GM12891 (cell line): ENCODE measurements at regions not wholly inside any gene's neighbourhood (a gene's known extent, or its start where the extent isn't known, plus 50 kb on each side); places are given as distances from the start of the nearest gene placed in this dataset.
"Not testable (repeated sequence)": the region's sequence is repeated elsewhere in the genome, so short reads cannot be mapped to it uniquely, and the experiment has no call there.

ENCODE experiments used
- DNase-seq: peaks from one replicate; pipeline ENCODE4 v3.0.0; 2011; ENCODE audit warnings: low spot score; ENCODE audit not compliant: insufficient read length
- FAIRE-seq: peaks from 2 replicates; lab custom pipeline; 2011; peaks lifted over from hg19 to GRCh38; lab: Jason Lieb, UNC
- PAX5 ChIP-seq: IDR thresholded peaks from 2 replicates; pipeline ENCODE4 v1.6.1; 2011; ENCODE audit warnings: low read length, moderate library complexity, mild to moderate bottlenecking; ENCODE audit not compliant: insufficient read depth, severe bottlenecking
- POLR2A ChIP-seq: IDR thresholded peaks from 2 replicates; pipeline ENCODE4 v1.6.1; 2011; ENCODE audit warnings: low read depth, low read length, control low read depth
- POLR2AphosphoS5 ChIP-seq: IDR thresholded peaks from 2 replicates; pipeline ENCODE4 v1.6.1; 2011; ENCODE audit warnings: low read depth, low read length, control low read depth
- POU2F2 ChIP-seq: IDR thresholded peaks from 2 replicates; pipeline ENCODE4 v1.6.1; 2011; ENCODE audit warnings: low read depth, mild to moderate bottlenecking, control low read depth, low read length, moderate library complexity
- SPI1 ChIP-seq: IDR thresholded peaks from 2 replicates; pipeline ENCODE4 v1.6.1; 2011; ENCODE audit warnings: low read depth, low read length, control low read depth
- TAF1 ChIP-seq: IDR thresholded peaks from 2 replicates; pipeline ENCODE4 v1.6.1; 2011; ENCODE audit warnings: low read depth, low read length, control low read depth

- no peak for DNase-seq
- FAIRE-seq = no peak
- TF ChIP-seq TAF1 = no peak
- no peak for TF ChIP-seq PAX5
- no peak for TF ChIP-seq POLR2AphosphoS5
- no peak for TF ChIP-seq SPI1
- no peak for TF ChIP-seq POLR2A
- no peak for TF ChIP-seq POU2F2
Observed at GRCh38 chr2:239734436-239735005, 290.6 kb downstream of the NDUFA10 start.

GRCh38 chr2:239732666-239733010, 292.5 kb downstream of the NDUFA10 start:
- DNase-seq = no peak
- TF ChIP-seq POU2F2 (no peak), POLR2A (no peak), PAX5 (no peak), POLR2AphosphoS5 (no peak), TAF1 (no peak), SPI1 (no peak)
- FAIRE-seq = no peak

- TF ChIP-seq TAF1 (no peak), POLR2AphosphoS5 (no peak), PAX5 (no peak), SPI1 (no peak), POLR2A (no peak), POU2F2 (no peak)
- DNase-seq (no peak), FAIRE-seq (no peak)
Observed at GRCh38 chr2:239731998-239732665, 293.0 kb downstream of the NDUFA10 start.

GRCh38 chr2:239731422-239731821, 293.7 kb downstream of the NDUFA10 start:
- no peak for TF ChIP-seq POU2F2
- TF ChIP-seq PAX5 = no peak
- TF ChIP-seq TAF1 = no peak
- no peak for TF ChIP-seq POLR2A
- TF ChIP-seq SPI1 = no peak
- TF ChIP-seq POLR2AphosphoS5 = no peak
- DNase-seq = no peak
- no peak for FAIRE-seq

GRCh38 chr2:239730897-239731296, 294.2 kb downstream of the NDUFA10 start:
- DNase-seq = no peak
- FAIRE-seq = no peak

GRCh38 chr2:239730567-239730882, 294.6 kb downstream of the NDUFA10 start:
- DNase-seq, FAIRE-seq: not testable (repeated sequence)

More at GRCh38 chr2:239730897-239731296, 294.2 kb downstream of the NDUFA10 start:
- TF ChIP-seq PAX5 (no peak), POLR2A (no peak)

GRCh38 chr2:239729681-239730566, 295.2 kb downstream of the NDUFA10 start:
- TF ChIP-seq POLR2A (no peak), SPI1 (no peak), POU2F2 (no peak), PAX5 (no peak), POLR2AphosphoS5 (no peak), TAF1 (no peak)
- DNase-seq = no peak
- FAIRE-seq = no peak

GRCh38 chr2:239729151-239729550, 296.0 kb downstream of the NDUFA10 start:
- FAIRE-seq (no peak), DNase-seq (no peak)
- no peak for TF ChIP-seq POU2F2
- no peak for TF ChIP-seq PAX5
- no peak for TF ChIP-seq SPI1
- TF ChIP-seq TAF1 = no peak
- TF ChIP-seq POLR2A = no peak
- TF ChIP-seq POLR2AphosphoS5 = no peak

- FAIRE-seq (no peak), DNase-seq (no peak)
- TF ChIP-seq PAX5 (no peak), POU2F2 (no peak), TAF1 (no peak), POLR2AphosphoS5 (no peak), SPI1 (no peak), POLR2A (no peak)
Observed at GRCh38 chr2:239728751-239729150, 296.4 kb downstream of the NDUFA10 start.

GRCh38 chr2:239727776-239728600, 297.2 kb downstream of the NDUFA10 start:
- FAIRE-seq (no peak), DNase-seq (no peak)
- TF ChIP-seq PAX5 (no peak), POU2F2 (no peak), SPI1 (no peak), POLR2A (no peak), POLR2AphosphoS5 (no peak), TAF1 (no peak)
